A673 (cell line): ENCODE measurements at regions not wholly inside any gene's neighbourhood (a gene's known extent, or its start where the extent isn't known, plus 50 kb on each side); places are given as distances from the start of the nearest gene placed in this dataset.

Source experiments
- BruUV-seq: library from RNA; stranded (reverse); fragments of 400-500 nt; replicated peaks from 2 replicates; lab custom pipeline; 2021; lab: Mats Ljungman, UMichigan
- CTCF ChIA-PET: fragments of 300-600 bp; sonication (Branson Sonifier 250); formaldehyde crosslinking; loops from one replicate; lab custom pipeline; 2022; ENCODE audit warnings: antibody characterized with exemption; lab: Charles Lee
- POLR2A ChIA-PET: fragments of 300-600 bp; sonication (Branson Sonifier 250); formaldehyde crosslinking; loops from one replicate; lab custom pipeline; 2022; ENCODE audit warnings: antibody characterized with exemption; ENCODE audit not compliant: low non-redundant PET; lab: Charles Lee
- DNase-seq: peaks from one replicate; pipeline ENCODE4 v3.0.0-alpha.2; 2015; ENCODE audit warnings: low spot score
- H3K27ac ChIP-seq: fragments of 200-600 bp; sonication (generic); 2 replicates; pipeline ENCODE4 v1.5.1; 2016; ENCODE audit warnings: mixed run types, low read depth, mild to moderate bottlenecking, mixed read lengths, antibody characterized with exemption, low read length; ENCODE audit not compliant: poor library complexity, severe bottlenecking
- H3K27me3 ChIP-seq: fragments of 200-600 bp; sonication (generic); replicated peaks from 2 replicates; pipeline ENCODE4 v1.6.1; 2017; ENCODE audit warnings: mixed run types, low read depth, mild to moderate bottlenecking, mixed read lengths, antibody characterized with exemption, low read length; ENCODE audit not compliant: insufficient read depth, poor library complexity
- H3K36me3 ChIP-seq: fragments of 200-600 bp; sonication (generic); 2 replicates; pipeline ENCODE4 v1.6.1; 2016; ENCODE audit warnings: mixed run types, mild to moderate bottlenecking, mixed read lengths, antibody characterized with exemption, low read length; ENCODE audit not compliant: insufficient read depth, poor library complexity, severe bottlenecking
- H3K4me1 ChIP-seq: fragments of 200-600 bp; sonication (generic); 2 replicates; pipeline ENCODE4 v1.6.1; 2017; ENCODE audit warnings: mixed run types, mild to moderate bottlenecking, mixed read lengths, antibody characterized with exemption, low read length; ENCODE audit not compliant: insufficient read depth, poor library complexity, severe bottlenecking
- H3K4me3 ChIP-seq: fragments of 200-600 bp; sonication (generic); 2 replicates; pipeline ENCODE4 v1.5.1; 2016; ENCODE audit warnings: low read depth, mixed run types, mild to moderate bottlenecking, mixed read lengths, low read length; ENCODE audit not compliant: poor library complexity, severe bottlenecking
- H3K9me3 ChIP-seq: fragments of 200-600 bp; sonication (generic); 2 replicates; pipeline ENCODE4 v1.6.1; 2016; ENCODE audit warnings: mixed run types, low read depth, mild to moderate bottlenecking, mixed read lengths, antibody characterized with exemption, low read length; ENCODE audit not compliant: poor library complexity, severe bottlenecking
- CTCF ChIP-seq: fragments of 300-800, 200-600 bp; sonication (generic); conservative IDR thresholded peaks from 2 replicates; pipeline ENCODE4 v1.5.1; 2017; ENCODE audit warnings: low read depth, mild to moderate bottlenecking, antibody characterized with exemption, low read length, moderate library complexity, mixed read lengths
- EZH2 ChIP-seq: fragments of 200-600 bp; sonication (generic); IDR thresholded peaks from 2 replicates; pipeline ENCODE4 v1.6.1; 2017; ENCODE audit warnings: borderline replicate concordance, low read depth, mild to moderate bottlenecking, mixed read lengths, antibody characterized with exemption, low read length; ENCODE audit not compliant: poor library complexity, severe bottlenecking
- intact Hi-C: fragments of 100-400 bp; cut with micrococcal nuclease; formaldehyde crosslinking; loops from one replicate; pipeline ENCODE4 v1.10.0; 2022; ENCODE audit not compliant: unreplicated experiment

- POLR2A ChIA-PET: no interaction called here
- intact Hi-C loops: no loop called here
- no peak overlapping the region for H3K4me3 ChIP-seq
- H3K36me3 ChIP-seq: no peaks in the 10 kb centered on the region
- TF ChIP-seq CTCF (no peak), EZH2 (no peak)
- no TSS peak for BruUV-seq
- no peaks in the 10 kb centered on the region for H3K27me3 ChIP-seq
- H3K27ac ChIP-seq: no peak overlapping the region
- H3K9me3 ChIP-seq: no peaks in the 10 kb centered on the region
- DNase-seq: no peak
- H3K4me1 ChIP-seq: no peaks in the 10 kb centered on the region
- CTCF ChIA-PET: no interaction called here
Measured at GRCh38 chrX:13142891-13143290, 98.5 kb upstream of the FAM9C start.

GRCh38 chrX:13140007-13140406 is 95.6 kb upstream of the FAM9C start:
- BruUV-seq: no TSS peak
- no peak for TF ChIP-seq EZH2
- no peak for TF ChIP-seq CTCF
- no peak overlapping the region for H3K27ac ChIP-seq
- no peaks in the 10 kb centered on the region for H3K4me1 ChIP-seq
- no peaks in the 10 kb centered on the region for H3K36me3 ChIP-seq
- ChIA-PET CTCF (no interaction called here), POLR2A (no interaction called here)
- H3K4me3 ChIP-seq: no peak overlapping the region
- no peak for DNase-seq
- H3K9me3 ChIP-seq: no peaks in the 10 kb centered on the region
- H3K27me3 ChIP-seq: no peaks in the 10 kb centered on the region
- intact Hi-C loops: no loop called here

GRCh38 chrX:13131396-13132137 is 87.1 kb upstream of the FAM9C start:
- Histone ChIP-seq H3K4me3 (no peak overlapping the region), H3K4me1 (no peaks in the 10 kb centered on the region), H3K27me3 (no peaks in the 10 kb centered on the region), H3K36me3 (no peaks in the 10 kb centered on the region), H3K9me3 (no peaks in the 10 kb centered on the region), H3K27ac (no peak overlapping the region)
- intact Hi-C loops: no loop called here
- ChIA-PET POLR2A (interaction anchor here (0.6 kb wide), 1 partner anchor 17 kb away, joined by 7 read pairs; no protein-coding TSS in a partner anchor), CTCF (no interaction called here)
- TF ChIP-seq CTCF (no peak), EZH2 (no peak)
- no TSS peak for BruUV-seq
- no peak for DNase-seq
